NB4 (cell line): ENCODE measurements at regions not wholly inside any gene's neighbourhood (a gene's known extent, or its start where the extent isn't known, plus 50 kb on each side); places are given as distances from the start of the nearest gene placed in this dataset.

Source experiments
- CTCF ChIP-seq: IDR thresholded peaks from one replicate; pipeline ENCODE4 v1.5.1; 2012; ENCODE audit warnings: low read depth, low read length
- MYC ChIP-seq: IDR thresholded peaks from 2 replicates; pipeline ENCODE4 v1.6.1; 2011; ENCODE audit warnings: low read depth, low read length
- POLR2A ChIP-seq: IDR thresholded peaks from 2 replicates; pipeline ENCODE4 v1.6.1; 2011; ENCODE audit warnings: mild to moderate bottlenecking; ENCODE audit not compliant: insufficient read length; ENCODE audit errors: extremely low read depth

DNA sequence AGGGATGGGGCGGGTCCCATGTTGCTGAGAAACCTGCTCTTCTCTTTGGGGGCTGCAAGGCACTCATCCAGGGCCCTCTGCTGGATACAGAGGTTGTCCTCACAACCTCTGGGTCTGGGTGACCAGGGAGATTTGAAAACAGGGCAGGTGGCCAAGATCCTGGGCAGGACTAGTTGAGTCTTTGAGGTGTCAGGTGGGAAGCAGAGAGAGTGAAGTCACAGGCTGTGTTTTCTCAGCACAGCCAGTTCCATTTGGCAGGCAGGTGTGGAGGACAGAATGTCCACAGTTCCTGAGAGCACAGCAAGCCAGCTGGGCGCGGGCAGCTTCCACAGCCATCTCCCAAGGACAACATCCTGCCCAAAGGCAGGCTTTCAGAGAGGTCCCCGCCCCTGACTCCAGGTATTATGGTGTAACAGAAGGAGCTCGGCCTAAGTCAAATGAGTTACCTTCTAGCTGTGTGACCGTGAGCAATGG lies 118.8 kb downstream of the NUFIP1 start:
- TF ChIP-seq MYC (no peak), CTCF (no peak), POLR2A (no peak)
